HG03342 (cell line): ENCODE measurements at regions not wholly inside any gene's neighbourhood (a gene's known extent, or its start where the extent isn't known, plus 50 kb on each side); places are given as distances from the start of the nearest gene placed in this dataset.
A peak's percentile ranks its signal among the peaks of the same experiment; 100 is the strongest.
"Not testable (repeated sequence)": the region's sequence is repeated elsewhere in the genome, so short reads cannot be mapped to it uniquely, and the experiment has no call there.

Source experiments
- ATAC-seq: cut with Tn5 transposase; IDR thresholded peaks from one replicate; pipeline ENCODE4 v1.9.1; 2021; ENCODE audit warnings: mild to moderate bottlenecking, moderate library complexity; ENCODE audit not compliant: unreplicated experiment

- ATAC-seq, result no peak
Measured at GRCh38 chr11:103584021-103584420, 452.4 kb upstream of the DDI1 start.

DNA sequence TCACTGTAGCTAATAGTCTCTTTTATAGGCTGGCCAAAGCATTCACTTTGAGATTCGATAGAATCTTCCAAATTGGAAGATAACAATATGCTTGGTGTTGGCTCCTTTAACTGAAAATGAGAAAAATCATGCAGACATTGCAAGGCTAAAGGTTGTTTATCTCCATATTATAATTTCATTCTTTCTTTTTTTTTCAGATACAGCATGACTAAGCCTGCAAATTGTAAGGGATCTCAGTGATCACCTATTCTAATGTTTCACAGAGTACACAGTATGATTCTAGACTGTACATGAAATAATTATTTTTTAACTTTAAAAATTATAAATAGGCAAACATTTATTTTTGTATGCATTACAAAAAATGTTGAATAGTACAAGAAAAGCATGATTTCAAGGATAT is 451.7 kb upstream of the DDI1 start:
- no peak for ATAC-seq

DNA sequence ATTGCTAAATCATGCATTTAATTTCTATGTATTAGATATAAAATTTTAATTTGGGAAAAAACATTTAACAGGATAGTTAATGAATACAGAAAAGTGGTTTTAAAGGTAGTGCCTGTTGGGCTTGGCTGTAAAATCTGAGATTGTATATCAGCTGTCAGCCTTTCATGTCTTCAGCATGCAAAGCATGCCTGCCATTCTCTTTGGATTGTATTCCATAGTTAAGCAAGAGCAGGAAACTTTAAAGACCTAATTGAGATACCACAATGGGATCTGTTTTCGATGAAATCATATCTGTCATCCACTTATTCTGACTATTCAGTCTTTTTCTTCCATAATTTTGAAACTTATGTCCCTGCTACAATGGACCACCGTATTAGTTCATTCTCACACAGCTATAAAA is 451.0 kb upstream of the DDI1 start:
- ATAC-seq, result no peak

GRCh38 chr11:103585911-103586310 is 450.5 kb upstream of the DDI1 start:
- ATAC-seq, result no peak

GRCh38 chr11:103586756-103587155 is 449.7 kb upstream of the DDI1 start:
- ATAC-seq, result no peak

GRCh38 chr11:103587901-103588788 is 448.3 kb upstream of the DDI1 start:
- no peak for ATAC-seq

DNA sequence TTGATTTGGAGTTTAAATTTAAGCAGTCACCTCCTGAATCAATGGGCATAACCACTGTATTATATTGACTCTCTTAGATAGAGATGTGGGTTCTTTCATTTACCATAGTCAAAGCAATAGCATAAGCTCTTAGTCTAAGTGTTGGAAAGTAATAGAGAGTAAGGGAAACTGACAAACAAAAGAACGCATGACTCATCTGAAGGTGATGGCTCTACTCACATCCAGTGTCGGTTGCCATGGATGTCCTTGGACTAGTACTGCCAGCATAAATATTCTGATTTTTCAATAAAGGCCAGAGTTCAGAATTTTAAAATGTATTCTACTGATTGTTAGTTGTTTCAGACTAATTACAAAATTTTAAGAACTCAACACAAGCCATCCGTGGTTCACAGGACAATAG is 444.9 kb upstream of the DDI1 start:
- ATAC-seq, result no peak

DNA sequence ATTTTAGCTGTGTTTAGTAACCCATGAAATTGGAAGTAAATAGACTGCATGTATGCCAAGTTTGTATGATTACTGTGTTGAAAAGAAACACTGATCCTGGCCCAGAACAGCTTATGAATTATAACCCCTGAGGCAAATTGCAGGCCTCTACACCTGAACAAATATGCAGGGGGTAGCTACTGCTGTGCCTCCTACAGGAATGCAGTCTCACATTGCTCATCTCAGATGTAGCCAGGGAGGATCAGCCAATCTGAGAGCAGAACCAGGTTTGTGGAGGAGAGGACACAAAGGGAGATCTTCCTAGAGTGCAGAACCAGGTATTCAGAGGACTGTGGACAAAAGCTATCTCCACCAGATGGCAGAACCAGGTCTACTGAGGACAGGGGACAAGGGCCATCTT is 442.2 kb upstream of the DDI1 start:
- no peak for ATAC-seq

- no peak for ATAC-seq
Measured at GRCh38 chr11:103596315-103596714, 440.1 kb upstream of the DDI1 start.

- peak; percentile 99 for ATAC-seq
Measured at GRCh38 chr11:103601225-103601846, 435.1 kb upstream of the DDI1 start.

DNA sequence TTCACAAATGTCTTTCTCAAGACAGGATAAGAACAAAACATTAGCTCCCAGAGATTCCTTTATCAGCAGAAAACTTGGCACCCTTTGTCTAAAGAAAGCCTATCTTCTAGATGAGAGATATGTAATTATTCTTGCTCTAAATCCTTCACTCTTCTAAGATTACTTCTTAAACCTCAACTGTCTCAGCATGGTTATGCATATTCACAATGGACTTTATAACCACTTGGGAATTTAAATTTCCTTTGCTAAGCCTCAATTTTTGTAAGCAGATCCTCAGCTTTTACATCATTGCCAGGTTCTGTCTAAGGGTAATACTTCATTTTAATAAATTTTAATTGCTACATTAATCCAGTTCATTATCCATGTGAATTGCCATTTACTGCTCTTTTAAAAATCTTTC is 433.6 kb upstream of the DDI1 start:
- no peak for ATAC-seq

DNA sequence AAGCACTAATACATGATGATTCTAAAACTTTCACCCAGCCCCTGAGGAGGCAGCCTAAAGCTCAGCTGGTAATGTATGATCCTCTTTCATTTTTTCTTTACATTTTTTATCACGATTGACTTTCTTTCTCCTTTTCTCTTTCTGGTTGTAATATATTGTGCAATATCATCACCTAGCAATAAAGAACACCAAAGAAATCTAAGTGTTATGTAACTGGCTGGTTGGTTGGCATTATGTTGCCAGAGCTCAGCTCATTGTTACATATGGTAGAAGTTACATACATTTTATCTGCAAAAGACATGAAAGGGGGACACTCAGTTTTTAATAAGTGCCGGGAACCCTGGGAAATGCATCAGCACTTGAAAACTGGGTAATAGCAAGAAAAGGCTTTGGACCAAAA is 432.1 kb upstream of the DDI1 start:
- ATAC-seq, result no peak

DNA sequence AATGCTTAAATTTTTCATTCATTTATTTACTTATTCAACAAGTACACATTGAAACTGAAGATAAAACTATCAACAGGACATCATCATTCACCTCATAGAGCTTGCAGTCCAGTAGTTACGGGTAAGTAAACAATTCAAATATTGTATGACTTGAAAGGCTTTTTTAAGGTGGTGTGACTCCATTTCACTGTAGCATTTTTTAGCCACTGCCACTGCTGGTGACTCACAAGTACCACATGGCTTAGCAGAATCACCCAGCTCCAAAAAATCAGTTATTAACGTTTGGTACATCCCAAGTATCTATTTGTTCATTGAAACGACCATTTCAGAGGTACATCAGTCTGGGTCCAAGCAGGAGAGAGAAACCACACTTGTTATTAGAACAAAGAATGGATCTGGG is 427.9 kb upstream of the DDI1 start:
- no peak for ATAC-seq

DNA sequence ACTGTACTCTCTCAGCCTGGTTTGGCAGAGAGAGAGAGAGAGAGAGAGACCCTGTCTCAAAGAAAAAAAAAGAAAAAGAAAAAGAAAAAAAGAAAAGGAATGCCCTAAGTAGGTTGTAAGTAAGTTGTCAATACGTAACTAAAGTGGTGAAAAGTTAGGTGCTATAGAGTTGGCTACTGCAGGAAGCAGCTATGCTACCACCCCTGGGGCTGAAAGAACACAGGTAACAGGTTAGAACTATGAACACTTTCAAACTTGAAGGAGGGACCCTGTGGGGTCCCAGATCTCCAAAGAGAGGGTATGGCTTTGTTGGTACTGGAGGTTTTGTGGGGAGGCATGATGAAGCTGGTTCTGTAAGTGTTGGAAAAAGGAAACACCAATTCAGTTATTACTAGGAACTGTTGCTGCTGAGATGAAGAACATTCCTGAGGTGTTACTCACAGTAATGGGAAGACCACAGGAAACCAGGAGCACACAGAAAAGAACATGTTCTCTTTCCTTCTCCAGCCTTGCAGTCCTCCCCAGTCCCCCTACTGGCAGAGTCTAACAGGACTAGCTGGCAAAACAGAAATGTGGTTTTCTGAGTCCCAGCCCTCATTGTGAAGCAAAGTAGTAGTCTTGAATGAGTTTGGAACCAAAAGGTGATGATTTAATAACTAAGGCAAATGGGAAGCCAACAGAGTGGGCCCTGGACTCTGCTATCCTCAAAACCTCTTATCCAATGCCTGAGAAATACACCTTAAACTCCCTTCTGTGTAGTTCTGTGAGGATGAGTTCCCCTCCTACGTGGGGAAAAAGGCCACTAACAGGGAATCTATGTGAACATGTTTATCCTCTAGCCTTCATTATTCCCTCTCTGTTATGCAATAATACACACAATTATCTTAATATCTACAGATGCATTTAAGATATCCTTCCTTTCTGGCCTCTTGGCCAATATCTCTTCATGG is 427.0 kb upstream of the DDI1 start:
- no peak for ATAC-seq

DNA sequence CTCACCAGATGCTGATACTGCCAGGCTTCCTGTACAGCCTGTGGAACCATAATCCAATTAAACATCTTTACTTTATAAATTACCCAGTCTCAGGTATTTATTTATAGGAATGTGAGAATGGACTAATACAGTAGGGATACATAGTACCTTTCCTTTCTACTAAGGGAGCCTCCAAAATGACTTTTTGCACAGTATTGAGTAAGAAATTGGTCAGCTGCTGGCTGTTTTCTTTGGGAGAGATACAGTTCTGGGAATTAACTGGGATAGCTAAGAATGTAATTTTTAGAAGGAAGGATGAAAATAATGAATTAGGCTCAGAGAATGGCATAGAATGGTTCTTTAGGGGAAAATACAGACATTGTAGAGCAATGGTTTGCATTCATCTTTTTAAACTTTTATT is 426.0 kb upstream of the DDI1 start:
- ATAC-seq, result no peak

GRCh38 chr11:103611526-103612260 is 424.7 kb upstream of the DDI1 start:
- ATAC-seq, result not testable (repeated sequence)

DNA sequence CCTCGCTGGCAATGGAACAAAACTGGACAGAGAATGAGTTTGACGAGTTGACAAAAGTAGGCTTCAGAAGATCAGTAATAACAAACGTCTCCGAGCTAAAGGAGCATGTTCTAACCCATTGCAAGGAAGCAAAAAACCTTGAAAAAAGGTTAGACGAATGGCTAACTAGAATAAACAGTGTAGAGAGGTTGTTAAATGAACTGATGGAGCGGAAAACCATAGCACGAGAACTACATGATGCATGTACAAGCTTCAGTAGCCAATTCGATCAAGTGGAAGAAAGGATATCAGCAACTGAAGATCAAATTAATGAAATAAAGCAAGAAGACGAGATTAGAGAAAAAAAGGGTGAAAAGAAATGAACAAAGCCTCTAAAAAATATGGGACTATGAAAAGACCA is 424.0 kb upstream of the DDI1 start:
- ATAC-seq, result not testable (repeated sequence)

- ATAC-seq, result not testable (repeated sequence)
Measured at GRCh38 chr11:103616586-103616985, 419.9 kb upstream of the DDI1 start.

- ATAC-seq, result no peak
Measured at GRCh38 chr11:103618528-103618927, 417.9 kb upstream of the DDI1 start.

- ATAC-seq, result no peak
Measured at GRCh38 chr11:103619480-103619879, 417.0 kb upstream of the DDI1 start.

- no peak for ATAC-seq
Measured at GRCh38 chr11:103619938-103620337, 416.5 kb upstream of the DDI1 start.
